SK-N-SH (cell line): ENCODE measurements at regions not wholly inside any gene's neighbourhood (a gene's known extent, or its start where the extent isn't known, plus 50 kb on each side); places are given as distances from the start of the nearest gene placed in this dataset.

Experiments
- CTCF ChIA-PET: fragments of 300-600, 350-600 bp; formaldehyde crosslinking; extraction: SDS; loops from one replicate; lab custom pipeline; 2021; lab: Yijun Ruan, JAX
- POLR2A ChIA-PET: fragments of 350-600 bp; sonication (Branson Sonifier 250); formaldehyde crosslinking; extraction: SDS; loops from one replicate; lab custom pipeline; 2020; ENCODE audit warnings: antibody characterized with exemption, inconsistent platforms; lab: Yijun Ruan, JAX
- DNase-seq: peaks from one replicate; pipeline ENCODE4 v3.0.0; 2012
- H2AFZ ChIP-seq: fragments of 200-600 bp; sonication (generic); 2 replicates; pipeline ENCODE4 v1.8.1; 2016; ENCODE audit warnings: antibody characterized with exemption, mild to moderate bottlenecking, low read depth
- H3F3A ChIP-seq: fragments of 200-600 bp; sonication (generic); replicated peaks from 2 replicates; pipeline ENCODE3; 2016; ENCODE audit warnings: antibody characterized with exemption, mild to moderate bottlenecking; ENCODE audit not compliant: insufficient read depth
- H3K27ac ChIP-seq, 2 experiments: fragments of 200-500 bp in 1 of 2; fragments of 200-600 bp in 1 of 2; sonication (Bioruptor generic) in 1 of 2; sonication (generic), shearing (Covaris generic) in 1 of 2; 2 replicates each; pipeline versions ENCODE4 v1.5.1 to v1.6.1; 2014 to 2016; ENCODE audit warnings: low read depth in 2 of 2, inconsistent platforms in 1 of 2, low read length in 1 of 2, mild to moderate bottlenecking in 1 of 2, mixed read lengths in 1 of 2
- H3K27me3 ChIP-seq: fragments of 200-600 bp; sonication (generic), shearing (Covaris generic); 2 replicates; pipeline ENCODE4 v1.6.1; 2016; ENCODE audit warnings: mixed run types; ENCODE audit not compliant: insufficient read depth
- H3K36me3 ChIP-seq, 2 experiments: fragments of 200-500 bp in 1 of 2; fragments of 200-600 bp in 1 of 2; sonication (Bioruptor generic) in 1 of 2; sonication (generic) in 1 of 2; replicated peaks in 1 of 2; 2 replicates each; pipeline versions ENCODE3 to v1.5.1; 2014 to 2016; ENCODE audit warnings: low read length in 1 of 2, mild to moderate bottlenecking in 1 of 2; ENCODE audit not compliant: insufficient read depth in 2 of 2, control insufficient read depth in 1 of 2
- H3K4me1 ChIP-seq, 2 experiments: fragments of 200-500 bp in 1 of 2; fragments of 200-600 bp in 1 of 2; sonication (Bioruptor generic) in 1 of 2; sonication (generic), shearing (Covaris generic) in 1 of 2; 2 replicates each; pipeline versions ENCODE4 v1.5.1 to v1.6.1; 2014 to 2016; ENCODE audit warnings: low read depth in 1 of 2, low read length in 1 of 2, mixed run types in 1 of 2; ENCODE audit not compliant: insufficient read depth in 2 of 2, control insufficient read depth in 1 of 2
- H3K4me2 ChIP-seq: fragments of 200-600 bp; sonication (generic), shearing (Covaris generic); 2 replicates; pipeline ENCODE4 v1.6.1; 2017; ENCODE audit warnings: mixed run types
- H3K4me3 ChIP-seq, 2 experiments: fragments of 200-500 bp in 1 of 2; fragments of 200-600 bp in 1 of 2; sonication (Bioruptor generic) in 1 of 2; sonication (generic), shearing (Covaris generic) in 1 of 2; 2 replicates each; pipeline versions ENCODE4 v1.5.1 to v1.8.1; 2014 to 2016; ENCODE audit warnings: low read depth in 2 of 2, inconsistent platforms in 1 of 2, low read length in 1 of 2, mild to moderate bottlenecking in 1 of 2, mixed read lengths in 1 of 2, moderate library complexity in 1 of 2
- H3K79me2 ChIP-seq: fragments of 200-600 bp; sonication (generic); 2 replicates; pipeline ENCODE4 v1.8.1; 2017; ENCODE audit warnings: mild to moderate bottlenecking; ENCODE audit not compliant: insufficient read depth
- H3K9ac ChIP-seq: fragments of 200-600 bp; sonication (generic); 2 replicates; pipeline ENCODE4 v1.6.1; 2017; ENCODE audit warnings: mixed run types
- H3K9me2 ChIP-seq: fragments of 200-600 bp; sonication (generic); 2 replicates; pipeline ENCODE4 v1.6.1; 2017; ENCODE audit warnings: mixed run types
- H3K9me3 ChIP-seq: fragments of 200-600 bp; sonication (generic); 2 replicates; pipeline ENCODE4 v1.6.1; 2017; ENCODE audit warnings: mixed run types, mild to moderate bottlenecking, moderate library complexity
- H4K20me1 ChIP-seq: fragments of 200-600 bp; sonication (generic); 2 replicates; pipeline ENCODE4 v1.6.1; 2017; ENCODE audit warnings: mild to moderate bottlenecking, mixed run types; ENCODE audit not compliant: insufficient read depth
- EP300 ChIP-seq, 2 experiments: IDR thresholded peaks; 2 replicates each; pipeline versions ENCODE4 v1.4.0 to v1.6.1; 2012; ENCODE audit warnings: borderline replicate concordance in 1 of 2, low read depth in 1 of 2, low read length in 1 of 2
- FOSL2 ChIP-seq: IDR thresholded peaks from 2 replicates; pipeline ENCODE4 v1.4.0; 2012; ENCODE audit warnings: low read depth, mild to moderate bottlenecking, moderate library complexity, borderline replicate concordance
- IRF3 ChIP-seq: fragments of 150-350 bp; IDR thresholded peaks from 2 replicates; pipeline ENCODE4 v1.6.1; 2016; ENCODE audit warnings: mild to moderate bottlenecking, low read depth, low read length
- JUND ChIP-seq: IDR thresholded peaks from 2 replicates; pipeline ENCODE4 v1.4.0; 2012
- MEF2A ChIP-seq: IDR thresholded peaks from 2 replicates; pipeline ENCODE4 v1.4.0; 2012; ENCODE audit warnings: low read depth, borderline replicate concordance
- MXI1 ChIP-seq: IDR thresholded peaks from 2 replicates; pipeline ENCODE4 v1.6.1; 2012; ENCODE audit warnings: mild to moderate bottlenecking, low read depth, low read length, improper control_type of control experiment
- NFIC ChIP-seq: IDR thresholded peaks from 2 replicates; pipeline ENCODE4 v1.4.0; 2012; ENCODE audit warnings: borderline replicate concordance
- PBX3 ChIP-seq: IDR thresholded peaks from 2 replicates; pipeline ENCODE4; 2012
- POLR2AphosphoS5 ChIP-seq: IDR thresholded peaks from 2 replicates; pipeline ENCODE4 v1.6.1; 2012; ENCODE audit warnings: low read depth, low read length
- RAD21 ChIP-seq: IDR thresholded peaks from 2 replicates; pipeline ENCODE4 v1.6.1; 2012; ENCODE audit warnings: mild to moderate bottlenecking, low read length
- RCOR1 ChIP-seq: fragments of 150-350 bp; IDR thresholded peaks from 2 replicates; pipeline ENCODE4 v1.6.1; 2017; ENCODE audit warnings: antibody characterized with exemption, low read length
- RXRA ChIP-seq: IDR thresholded peaks from 2 replicates; pipeline ENCODE4 v1.4.0; 2012; ENCODE audit warnings: low read depth, mild to moderate bottlenecking, borderline replicate concordance
- SMC3 ChIP-seq: IDR thresholded peaks from 2 replicates; pipeline ENCODE4 v1.6.1; 2012; ENCODE audit warnings: low read depth, low read length, improper control_type of control experiment
- TAF1 ChIP-seq: IDR thresholded peaks from 2 replicates; pipeline ENCODE4 v1.6.1; 2012; ENCODE audit warnings: low read depth, mild to moderate bottlenecking, low read length, moderate library complexity, borderline replicate concordance
- YY1 ChIP-seq: IDR thresholded peaks from 2 replicates; pipeline ENCODE4 v1.4.0; 2012; ENCODE audit warnings: low read depth, mild to moderate bottlenecking
- ZBTB33 ChIP-seq: IDR thresholded peaks from 2 replicates; pipeline ENCODE4 v1.4.0; 2012; ENCODE audit warnings: low read depth, borderline replicate concordance
- WGBS: methylation state at CpG from one replicate; pipeline ENCODE4 v1.1.6; 2017; ENCODE audit warnings: low lambda C conversion rate; 5-methylcytosine and 5-hydroxymethylcytosine counted together
- TF ChIP-seq, protein P1 (sequence below): IDR thresholded peaks from 2 replicates; pipeline ENCODE4 v1.4.0; 2012; ENCODE audit warnings: low read depth, borderline replicate concordance

GRCh38 chr22:47250995-47251765 is 488.7 kb downstream of the TBC1D22A start:
- H3K4me3 ChIP-seq = no peak overlapping the region
- ChIA-PET POLR2A (no interaction called here), CTCF (no interaction called here)
- H3K27ac ChIP-seq = no peak overlapping the region
- 28% methylated on average over 8 of the region's 12 CpGs for WGBS
- no peaks in the 10 kb centered on the region for H3K36me3 ChIP-seq
- TF ChIP-seq MXI1 = no peak
- TF ChIP-seq NFIC = no peak
- TF ChIP-seq SMC3 = no peak
- TF ChIP-seq YY1 = no peak
- no peak for TF ChIP-seq ZBTB33
- no peak for TF ChIP-seq JUND
- TF ChIP-seq POLR2AphosphoS5 = no peak
- TF ChIP-seq RAD21 = no peak
- TF ChIP-seq, protein P1, sequence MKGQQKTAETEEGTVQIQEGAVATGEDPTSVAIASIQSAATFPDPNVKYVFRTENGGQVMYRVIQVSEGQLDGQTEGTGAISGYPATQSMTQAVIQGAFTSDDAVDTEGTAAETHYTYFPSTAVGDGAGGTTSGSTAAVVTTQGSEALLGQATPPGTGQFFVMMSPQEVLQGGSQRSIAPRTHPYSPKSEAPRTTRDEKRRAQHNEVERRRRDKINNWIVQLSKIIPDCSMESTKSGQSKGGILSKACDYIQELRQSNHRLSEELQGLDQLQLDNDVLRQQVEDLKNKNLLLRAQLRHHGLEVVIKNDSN = no peak
- TF ChIP-seq IRF3 = no peak
- no peak for TF ChIP-seq PBX3
- no peak for TF ChIP-seq TAF1
- no peak for TF ChIP-seq FOSL2
- TF ChIP-seq EP300 (IDR thresholded peaks at IDR 0.05; ENCODE audit: borderline replicate concordance in 1 of 2, low read depth in 1 of 2, low read length in 1 of 2) = no peak
- no peak for TF ChIP-seq RXRA
- TF ChIP-seq MEF2A = no peak
- TF ChIP-seq RCOR1 = no peak
- TF ChIP-seq, all 33 proteins: peak for 0
- no peak overlapping the region for H3K9ac ChIP-seq
- no peaks in the 10 kb centered on the region for H3K9me2 ChIP-seq
- H2AFZ ChIP-seq = no peak overlapping the region
- no peaks in the 10 kb centered on the region for H3K79me2 ChIP-seq
- no peaks in the 10 kb centered on the region for H4K20me1 ChIP-seq
- no peaks in the 10 kb centered on the region for H3F3A ChIP-seq
- no peak overlapping the region for H3K4me2 ChIP-seq
- no peaks in the 10 kb centered on the region for H3K4me1 ChIP-seq
- DNase-seq = no peak
- no peaks in the 10 kb centered on the region; the same call in 1 of the 2 replicates for H3K27me3 ChIP-seq
- H3K9me3 ChIP-seq = no peaks in the 10 kb centered on the region
